Kidney (tissue), 13 donors: ENCODE measurements at regions not wholly inside any gene's neighbourhood (a gene's known extent, or its start where the extent isn't known, plus 50 kb on each side); places are given as distances from the start of the nearest gene placed in this dataset.

Source experiments
- DNase-seq, 5 donors: peaks; one replicate each; pipeline ENCODE4 v3.0.0-alpha.2; 2013 to 2020
- FAIRE-seq: peaks from 2 replicates; lab custom pipeline; 2012; peaks lifted over from hg19 to GRCh38; lab: Jason Lieb, UNC
- H3K27ac ChIP-seq, 2 donors: one replicate each; pipeline ENCODE4 v1.7.0; 2013; ENCODE audit warnings: low read depth in 2 of 2, low read length in 2 of 2, inconsistent platforms in 1 of 2
- H3K27me3 ChIP-seq: one replicate; pipeline ENCODE4 v1.7.1; 2013; ENCODE audit warnings: low read length, inconsistent platforms; ENCODE audit not compliant: control insufficient read depth, insufficient read depth
- H3K36me3 ChIP-seq, 3 donors: one replicate each; pipeline versions ENCODE4 v1.7.0 to v1.7.1; 2013; ENCODE audit warnings: low read length in 3 of 3, control low read depth in 1 of 3, inconsistent platforms in 1 of 3; ENCODE audit not compliant: insufficient read depth in 3 of 3, control insufficient read depth in 2 of 3
- H3K4me1 ChIP-seq, 3 donors: one replicate each; pipeline versions ENCODE4 v1.7.0 to v1.7.1; 2013; ENCODE audit warnings: low read length in 3 of 3, inconsistent platforms in 1 of 3, low read depth in 1 of 3; ENCODE audit not compliant: control insufficient read depth in 2 of 3, insufficient read depth in 2 of 3
- H3K4me3 ChIP-seq, 3 donors: one replicate each; pipeline versions ENCODE4 v1.7.0 to v1.8.1; 2013; ENCODE audit warnings: low read length in 3 of 3, control low read depth in 1 of 3, inconsistent platforms in 1 of 3
- H3K9ac ChIP-seq, 3 donors: one replicate each; pipeline versions ENCODE4 v1.7.0 to v1.7.1; 2013; ENCODE audit warnings: low read length in 3 of 3, control low read depth in 1 of 3, inconsistent platforms in 1 of 3
- H3K9me3 ChIP-seq, 3 donors: one replicate each; pipeline versions ENCODE4 v1.7.0 to v1.7.1; 2013; ENCODE audit warnings: low read length in 3 of 3, control low read depth in 1 of 3, inconsistent platforms in 1 of 3; ENCODE audit not compliant: control insufficient read depth in 2 of 3, insufficient read depth in 1 of 3
- intact Hi-C: fragments of 100-400 bp; cut with DNase I; formaldehyde crosslinking; loops from one replicate; pipeline ENCODE4 v1.11.1; 2022
- TF ChIP-seq, protein P1 (sequence below): IDR thresholded peaks from 3 replicates; pipeline ENCODE4 v1.5.1; 2012; ENCODE audit warnings: mild to moderate bottlenecking, moderate library complexity, borderline replicate concordance; ENCODE audit not compliant: insufficient read depth; ENCODE audit errors: extremely low read depth
- donor health status: control.
- donor health status: control.
- donor health status: control.
- donor health status: control.
- donor health status: control.
- donor health status: DM: yes; HTN: yes; CAD: no.
- donor health status: Normal renal cell carcinoma (clear cell type).

DNA sequence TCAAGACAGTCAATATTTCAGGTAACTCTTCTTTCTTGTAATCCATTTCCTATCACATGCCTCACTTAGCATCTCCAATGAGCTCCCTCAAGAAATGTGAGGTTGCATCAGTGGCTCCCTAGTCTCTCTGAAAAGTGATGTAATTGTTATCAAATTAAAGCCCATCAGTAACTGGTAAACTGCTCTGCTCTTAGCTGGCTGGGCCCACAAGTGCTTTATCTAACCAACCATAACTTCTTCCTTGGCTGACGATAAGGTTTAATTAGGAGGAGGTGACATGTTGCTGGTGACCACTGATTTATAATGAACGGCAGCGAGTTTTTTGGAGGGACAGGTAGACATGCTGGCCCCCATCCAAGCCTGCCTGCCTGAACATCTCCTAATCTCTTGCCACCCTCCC is 79.6 kb downstream of the RTP4 start:
- Histone ChIP-seq H3K9ac (no peak overlapping the region), H3K4me3 (no peak overlapping the region), H3K4me1 (no peaks in the 10 kb centered on the region), H3K9me3 (no peaks in the 10 kb centered on the region), H3K36me3 (no peaks in the 10 kb centered on the region), H3K27me3 (no peaks in the 10 kb centered on the region), H3K27ac (no peak overlapping the region)
- no peak for FAIRE-seq
- TF ChIP-seq, protein P1, sequence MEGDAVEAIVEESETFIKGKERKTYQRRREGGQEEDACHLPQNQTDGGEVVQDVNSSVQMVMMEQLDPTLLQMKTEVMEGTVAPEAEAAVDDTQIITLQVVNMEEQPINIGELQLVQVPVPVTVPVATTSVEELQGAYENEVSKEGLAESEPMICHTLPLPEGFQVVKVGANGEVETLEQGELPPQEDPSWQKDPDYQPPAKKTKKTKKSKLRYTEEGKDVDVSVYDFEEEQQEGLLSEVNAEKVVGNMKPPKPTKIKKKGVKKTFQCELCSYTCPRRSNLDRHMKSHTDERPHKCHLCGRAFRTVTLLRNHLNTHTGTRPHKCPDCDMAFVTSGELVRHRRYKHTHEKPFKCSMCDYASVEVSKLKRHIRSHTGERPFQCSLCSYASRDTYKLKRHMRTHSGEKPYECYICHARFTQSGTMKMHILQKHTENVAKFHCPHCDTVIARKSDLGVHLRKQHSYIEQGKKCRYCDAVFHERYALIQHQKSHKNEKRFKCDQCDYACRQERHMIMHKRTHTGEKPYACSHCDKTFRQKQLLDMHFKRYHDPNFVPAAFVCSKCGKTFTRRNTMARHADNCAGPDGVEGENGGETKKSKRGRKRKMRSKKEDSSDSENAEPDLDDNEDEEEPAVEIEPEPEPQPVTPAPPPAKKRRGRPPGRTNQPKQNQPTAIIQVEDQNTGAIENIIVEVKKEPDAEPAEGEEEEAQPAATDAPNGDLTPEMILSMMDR, result no peak
- intact Hi-C loops, result no loop called here
- no peak for DNase-seq

DNA sequence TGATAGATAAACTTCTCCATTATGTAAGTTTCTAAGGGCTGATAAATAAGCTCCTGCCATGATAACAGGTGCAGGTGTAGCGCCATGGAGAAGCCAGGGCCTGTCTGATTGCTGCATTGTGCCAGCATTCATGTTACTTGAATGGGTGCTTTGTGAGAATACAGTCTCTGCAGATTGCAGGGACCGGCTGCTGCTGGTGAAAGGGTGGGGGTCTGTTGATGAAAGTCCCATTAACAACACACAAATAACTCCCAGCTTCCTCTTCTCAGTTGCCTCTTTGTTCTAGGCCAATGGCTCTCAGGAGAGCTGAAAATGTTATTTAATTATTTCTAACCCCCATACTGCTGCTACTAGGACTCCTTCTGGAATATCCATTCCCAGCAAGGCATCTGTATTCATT is 77.2 kb downstream of the RTP4 start:
- H3K9ac ChIP-seq, result no peak overlapping the region
- no peak for DNase-seq
- no peak overlapping the region for H3K27ac ChIP-seq
- intact Hi-C loops, result no loop called here
- FAIRE-seq, result no peak
- no peaks in the 10 kb centered on the region for H3K36me3 ChIP-seq
- H3K4me3 ChIP-seq, result no peak overlapping the region
- no peaks in the 10 kb centered on the region for H3K4me1 ChIP-seq
- TF ChIP-seq, protein P1, result no peak
- no peaks in the 10 kb centered on the region for H3K27me3 ChIP-seq
- no peaks in the 10 kb centered on the region for H3K9me3 ChIP-seq

DNA sequence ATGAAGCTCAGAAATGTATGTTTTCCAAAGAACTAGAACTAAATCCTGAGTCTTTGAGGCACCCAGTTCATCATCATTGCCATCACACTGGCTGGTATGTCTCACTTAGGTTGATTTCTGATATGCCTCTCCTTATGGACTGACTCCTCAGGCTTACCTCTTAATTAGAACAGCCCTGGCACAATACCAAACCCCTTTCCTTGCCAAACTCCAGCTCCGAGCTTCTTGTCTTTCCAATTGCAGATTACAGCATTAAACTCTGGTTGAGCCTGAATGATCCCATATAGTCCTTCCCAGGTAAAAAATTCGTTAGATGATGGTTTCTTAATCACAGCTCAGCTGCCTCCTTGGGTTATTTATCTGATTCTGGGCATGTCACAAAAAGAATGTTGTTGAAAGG is 66.3 kb downstream of the RTP4 start:
- Histone ChIP-seq H3K36me3 (no peaks in the 10 kb centered on the region), H3K9me3 (no peaks in the 10 kb centered on the region), H3K4me1 (no peaks in the 10 kb centered on the region), H3K27ac (no peak overlapping the region), H3K9ac (no peak overlapping the region), H3K27me3 (no peaks in the 10 kb centered on the region), H3K4me3 (no peak overlapping the region)
- intact Hi-C loops, result no loop called here
- TF ChIP-seq, protein P1, result no peak
- FAIRE-seq, result no peak
- DNase-seq, result no peak

DNA sequence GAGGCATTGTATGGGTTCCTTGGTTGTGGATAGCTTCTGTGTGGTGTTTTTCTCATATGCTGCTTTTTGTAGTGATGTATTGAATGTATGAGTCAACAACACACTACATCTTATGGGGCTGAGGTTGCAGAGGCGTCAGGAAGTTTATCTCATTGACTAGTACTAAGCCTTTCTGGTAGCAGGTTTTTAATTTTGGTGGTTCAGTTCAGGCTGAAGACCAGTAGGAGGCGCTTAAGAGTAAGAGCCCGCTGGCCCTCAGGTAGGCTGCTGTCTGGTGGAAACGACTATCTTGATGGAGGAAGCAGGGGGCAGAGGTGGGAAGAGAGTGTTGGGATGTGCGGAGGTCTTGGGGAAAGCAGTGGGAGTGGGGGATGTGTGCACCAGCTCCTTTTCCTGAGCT is 62.4 kb downstream of the RTP4 start:
- no peaks in the 10 kb centered on the region for H3K9me3 ChIP-seq
- H3K27ac ChIP-seq, result no peak overlapping the region
- H3K36me3 ChIP-seq, result no peaks in the 10 kb centered on the region
- H3K9ac ChIP-seq, result no peak overlapping the region
- FAIRE-seq (no peak), DNase-seq (no peak)
- no peaks in the 10 kb centered on the region for H3K27me3 ChIP-seq
- TF ChIP-seq, protein P1, result peak; percentile 11
- no peaks in the 10 kb centered on the region for H3K4me1 ChIP-seq
- no peak overlapping the region for H3K4me3 ChIP-seq
- intact Hi-C loops, result no loop called here
